Posterior vena cava (tissue), 2 donors: ENCODE measurements at regions not wholly inside any gene's neighbourhood (a gene's known extent, or its start where the extent isn't known, plus 50 kb on each side); places are given as distances from the start of the nearest gene placed in this dataset.
"Not testable (repeated sequence)": the region's sequence is repeated elsewhere in the genome, so short reads cannot be mapped to it uniquely, and the experiment has no call there.

Experiments used
- DNase-seq: peaks from one replicate; pipeline ENCODE4 v3.0.0-alpha.2; 2020; ENCODE audit warnings: low spot score
- intact Hi-C, 2 donors: fragments of 100-400 bp; cut with DNase I; formaldehyde crosslinking; loops; one replicate each; pipeline versions ENCODE4 v1.14.1 to v1.14.2; 2022 to 2023
- donor health status: DM: yes; HTN: yes; CAD: no.
- donor health status: DM: yes; HTN: yes; CAD: no.

DNA sequence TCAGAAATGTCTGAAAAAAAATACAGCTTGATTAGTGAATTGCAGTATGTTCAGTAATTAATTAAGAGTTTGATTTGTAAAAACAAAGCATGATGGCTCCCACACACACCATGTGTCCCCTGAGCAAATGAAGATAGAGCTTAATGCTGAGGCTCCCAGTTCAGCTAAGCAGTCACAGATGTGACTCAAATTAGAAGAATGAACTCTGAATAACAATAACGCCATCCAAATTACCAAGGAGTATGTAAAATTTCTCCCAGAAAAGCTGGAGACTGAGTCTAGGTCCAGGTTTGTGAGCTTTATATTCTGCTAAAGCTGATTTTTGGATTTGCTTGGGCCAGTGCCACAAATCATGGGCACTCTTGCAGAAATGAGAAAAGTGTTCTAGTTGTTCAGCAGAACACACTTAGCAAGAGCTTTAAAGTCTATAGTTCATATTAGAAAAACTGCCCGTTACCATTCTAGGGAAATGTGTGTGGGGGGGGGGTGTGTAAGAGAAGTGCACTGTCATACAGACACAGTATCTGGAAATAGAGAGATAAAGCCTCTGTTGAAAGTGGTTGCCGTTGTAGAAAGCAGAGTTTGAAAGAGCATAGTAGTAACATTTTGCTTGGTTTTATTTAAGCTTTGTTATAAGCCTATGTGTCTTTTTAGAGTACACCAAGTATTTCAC lies 253.1 kb downstream of the BCAT1 start:
- intact Hi-C loops = no loop called here
- no peak for DNase-seq

DNA sequence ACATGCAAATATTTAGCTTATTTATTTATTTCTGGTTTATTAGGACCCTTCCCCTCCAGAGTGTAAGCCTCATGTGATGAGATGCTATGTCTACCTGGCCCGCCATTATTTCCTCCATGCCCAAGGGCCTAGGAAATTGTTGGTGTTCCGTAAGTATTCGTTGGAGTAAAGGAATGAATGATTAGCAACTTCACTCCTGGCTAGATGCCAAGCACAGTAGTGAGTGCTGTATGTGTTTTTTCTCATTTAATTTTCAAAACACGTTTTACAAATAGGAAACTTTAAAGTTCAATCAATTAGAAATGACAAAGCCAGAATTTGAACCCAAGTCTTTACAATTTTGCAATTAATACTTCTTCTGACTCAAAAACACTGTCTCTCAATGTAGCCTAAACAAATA lies 253.8 kb downstream of the BCAT1 start:
- no peak for DNase-seq
- intact Hi-C loops = no loop called here

DNA sequence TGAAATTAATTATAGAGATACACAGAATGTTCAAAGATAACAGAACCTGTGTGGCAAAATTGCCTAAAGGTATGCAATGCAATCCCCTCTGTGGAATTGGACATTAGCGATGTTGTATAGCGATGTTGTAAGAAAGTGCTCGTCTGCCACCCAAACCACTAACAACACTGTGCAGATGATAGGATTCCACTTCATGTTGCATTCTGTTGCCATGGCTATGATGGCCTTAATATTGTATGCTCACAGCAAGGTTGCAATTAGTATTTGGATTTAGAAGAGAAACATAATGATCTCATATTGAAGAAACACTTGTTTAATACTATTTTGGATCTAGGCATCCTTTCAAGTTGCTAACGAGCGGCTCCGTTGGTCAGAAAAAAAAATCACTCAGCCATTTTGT lies 260.3 kb downstream of the BCAT1 start:
- intact Hi-C loops = no loop called here
- no peak for DNase-seq

DNA sequence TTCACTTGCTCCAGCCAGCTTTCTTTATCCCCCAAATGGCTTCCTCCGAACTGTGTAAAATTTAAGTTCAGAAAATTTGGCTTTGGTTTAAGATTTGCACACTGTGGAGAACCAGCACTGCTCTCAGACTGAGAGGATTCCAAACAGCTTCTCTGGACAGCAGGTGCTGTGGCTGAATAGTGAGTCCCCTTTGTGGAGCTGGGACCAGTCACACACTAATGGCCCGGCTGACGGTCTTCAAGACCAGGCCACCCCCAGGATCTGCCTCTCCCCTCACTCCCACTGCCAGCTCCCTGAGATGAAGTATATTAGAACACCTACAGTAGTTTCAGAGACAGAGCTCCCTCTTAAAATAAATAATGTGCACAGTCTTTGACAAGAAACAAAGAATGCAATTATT lies 267.3 kb downstream of the BCAT1 start:
- no peak for DNase-seq
- intact Hi-C loops = no loop called here

DNA sequence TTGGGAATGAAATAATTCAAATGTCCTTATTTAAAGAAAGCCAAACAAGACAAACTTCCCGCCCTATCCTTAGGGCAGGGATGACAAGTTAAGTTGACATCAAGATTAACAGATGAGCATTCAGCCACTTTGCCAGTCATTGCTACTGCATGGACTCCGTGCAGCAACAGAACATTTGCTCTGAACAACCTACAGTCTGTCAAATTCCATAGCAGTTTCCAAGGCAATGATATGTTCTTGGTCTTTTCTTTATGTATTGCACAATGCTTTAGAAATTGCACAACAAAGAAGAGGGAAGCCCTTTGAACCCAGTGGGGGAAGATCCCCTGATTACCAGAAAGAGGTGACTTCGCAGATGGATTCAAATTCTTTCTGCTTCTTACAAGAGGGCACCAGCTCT lies 269.8 kb downstream of the BCAT1 start:
- intact Hi-C loops = no loop called here
- DNase-seq = no peak

DNA sequence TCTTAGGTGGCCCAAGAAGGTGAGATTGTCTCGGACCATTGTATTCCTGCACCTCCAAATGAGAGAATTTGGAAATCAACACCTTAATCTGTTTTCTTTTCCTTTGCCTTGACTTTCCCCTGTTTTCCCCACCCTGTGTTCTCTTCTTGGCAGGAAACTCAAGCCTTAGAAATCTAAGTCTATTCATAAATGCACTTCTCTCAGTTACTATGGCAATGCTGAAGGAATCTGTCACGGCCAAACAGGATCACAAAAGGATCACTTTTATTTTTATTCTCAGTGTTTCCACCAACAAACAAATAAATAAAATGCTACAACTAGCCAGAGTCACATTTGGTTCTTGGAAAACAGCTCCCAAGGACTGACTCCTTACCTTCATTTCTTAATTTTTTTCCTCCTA lies 270.5 kb downstream of the BCAT1 start:
- no peak for DNase-seq
- intact Hi-C loops = no loop called here

DNA sequence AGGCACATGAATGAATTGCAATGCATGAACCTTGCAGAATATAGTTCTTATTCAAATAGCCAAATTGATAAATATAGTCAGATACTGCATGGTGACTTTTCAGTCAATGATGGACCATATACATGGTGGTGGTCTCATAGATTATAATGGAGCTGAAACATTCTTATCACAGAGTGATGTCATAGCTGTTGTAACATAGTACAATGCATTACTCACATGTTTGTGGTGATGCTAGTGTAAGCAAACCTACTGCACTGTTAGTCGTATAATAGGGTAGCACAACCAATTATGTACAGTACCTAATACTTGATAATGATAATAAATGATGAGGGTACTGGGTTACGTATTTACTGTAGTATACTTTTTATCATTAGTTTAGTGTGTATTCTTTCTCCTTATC lies 280.3 kb downstream of the BCAT1 start:
- intact Hi-C loops = no loop called here
- DNase-seq = no peak

DNA sequence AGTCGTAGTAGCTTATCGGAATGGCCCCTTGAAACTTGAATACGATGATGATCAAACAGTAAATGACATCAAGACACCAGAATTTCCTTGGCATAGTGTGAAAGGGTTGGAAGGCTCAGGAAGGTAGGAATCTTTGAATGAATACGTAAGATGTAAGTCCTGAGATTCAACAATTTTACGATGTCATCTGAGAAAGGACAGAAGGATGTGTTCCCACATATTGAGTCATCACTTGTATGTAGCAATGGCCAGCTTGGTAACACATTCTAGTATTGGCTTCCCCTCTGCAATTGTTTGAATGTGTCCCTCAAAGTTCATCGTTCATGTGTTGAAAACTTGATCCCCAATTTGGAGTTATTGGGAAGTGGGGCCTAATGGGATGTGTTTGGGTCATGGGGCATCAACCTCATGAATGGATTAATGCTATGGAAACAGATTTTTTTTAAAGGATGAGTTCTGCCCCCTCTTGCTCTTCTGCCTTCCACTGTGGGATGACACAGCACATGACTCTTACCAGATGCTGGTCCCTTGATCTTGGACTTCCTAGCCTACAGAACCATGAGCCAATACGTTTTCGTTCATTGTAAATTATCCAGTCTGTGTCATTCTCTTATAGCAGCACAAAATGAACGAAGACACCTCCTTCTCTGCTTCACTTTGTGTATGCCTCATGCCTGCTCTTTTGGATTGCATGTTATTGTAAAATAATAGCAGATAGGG lies 284.6 kb downstream of the BCAT1 start:
- DNase-seq = no peak
- intact Hi-C loops = no loop called here

DNA sequence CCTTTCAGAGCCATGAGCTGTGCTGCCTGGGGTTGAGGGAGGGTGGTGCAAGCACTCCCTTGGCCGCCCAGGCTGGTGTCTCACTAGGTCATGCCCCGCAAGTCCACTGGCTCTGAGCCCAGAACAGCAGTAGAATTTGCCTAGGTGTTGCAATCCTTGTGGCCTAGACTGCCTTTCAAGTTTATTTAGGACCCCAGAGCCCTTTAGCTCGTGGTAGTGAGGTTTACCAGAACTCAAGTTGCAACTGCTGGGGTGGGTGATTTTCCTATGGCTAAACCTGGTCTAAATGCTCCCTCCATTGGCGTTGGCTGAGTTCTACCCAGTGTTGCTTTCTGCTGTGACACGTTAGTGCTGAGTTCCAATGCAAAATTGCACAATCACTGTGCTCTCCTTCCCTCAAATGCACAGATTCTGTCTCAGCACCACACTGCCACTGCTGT lies 287.2 kb downstream of the BCAT1 start:
- peak; percentile 83 for DNase-seq
- intact Hi-C loops = no loop called here

DNA sequence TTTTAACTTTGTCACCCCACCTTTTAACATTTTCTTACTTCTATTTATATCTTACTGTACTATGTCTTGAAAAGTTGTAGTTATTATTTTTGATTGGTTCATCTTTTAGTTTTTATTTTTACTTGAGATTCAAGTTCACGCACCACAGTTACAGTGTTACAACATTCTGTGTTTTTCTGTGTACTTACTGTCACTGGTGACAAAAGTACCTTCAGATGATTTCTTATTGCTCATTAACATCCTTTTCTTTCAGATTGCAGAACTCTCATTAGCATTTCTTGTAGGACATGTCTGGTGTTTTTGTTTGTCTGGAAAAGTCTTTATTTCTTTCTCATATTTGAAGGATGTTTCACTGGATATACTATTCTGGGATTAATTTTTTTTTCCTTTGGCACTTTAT lies 289.9 kb downstream of the BCAT1 start:
- intact Hi-C loops = no loop called here
- no peak for DNase-seq

DNA sequence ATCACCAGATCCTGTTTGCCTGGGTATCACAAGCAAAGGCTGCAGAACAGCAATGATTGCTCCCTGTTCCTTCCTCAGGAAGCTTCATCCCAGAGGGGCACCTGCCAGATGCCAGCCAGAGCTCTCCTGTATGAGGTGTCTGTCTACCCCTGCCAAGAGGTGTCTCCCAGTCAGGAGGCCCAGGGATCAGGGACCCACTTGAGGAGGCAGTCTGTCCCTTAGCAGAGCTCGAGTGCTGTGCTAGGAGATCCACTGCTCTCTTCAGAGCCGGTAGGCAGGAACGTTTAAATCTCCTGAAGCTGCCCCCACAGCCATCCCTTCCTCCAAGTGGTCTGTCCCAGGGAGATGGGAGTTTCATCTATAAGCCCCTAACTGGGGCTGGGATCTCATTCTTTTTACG lies 294.6 kb downstream of the BCAT1 start:
- DNase-seq, intact Hi-C loops: not testable (repeated sequence)

DNA sequence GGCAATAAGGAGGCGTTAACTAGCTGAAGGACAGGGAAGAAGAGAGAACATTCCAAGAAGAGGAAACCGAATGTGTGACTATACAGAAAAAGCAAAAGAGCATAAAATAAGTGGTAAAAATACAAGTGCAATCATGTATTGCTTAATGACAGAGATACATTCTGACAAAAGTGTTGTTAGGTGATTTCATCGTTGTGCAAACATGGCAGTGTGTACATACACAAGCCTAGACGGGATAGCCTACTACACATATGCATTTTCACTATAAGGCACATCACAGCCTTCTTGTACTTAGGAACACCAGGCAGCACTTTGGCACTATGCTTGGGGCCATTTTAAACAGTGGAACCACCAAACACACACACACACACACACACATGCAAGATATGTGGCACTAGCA lies 299.3 kb downstream of the BCAT1 start:
- intact Hi-C loops = no loop called here

DNA sequence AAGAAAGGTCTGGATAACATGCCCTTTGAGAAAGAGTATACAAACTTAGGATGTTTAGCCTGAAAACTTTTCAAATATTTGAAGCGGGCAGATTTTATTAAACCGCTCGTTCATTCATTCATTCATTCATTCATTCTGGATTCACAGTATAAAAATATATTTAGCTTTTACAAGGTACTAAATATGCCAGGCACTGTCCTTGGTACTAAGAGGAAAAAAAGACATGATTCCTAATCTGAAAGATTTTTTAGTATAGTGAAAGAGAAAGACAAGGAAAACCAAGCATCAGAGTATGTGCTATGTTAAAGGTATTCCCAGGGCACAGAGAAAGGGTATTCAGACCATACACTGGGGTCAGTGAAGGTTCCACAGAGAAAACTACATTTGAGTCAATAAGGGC lies 299.7 kb downstream of the BCAT1 start:
- intact Hi-C loops = no loop called here
- DNase-seq = no peak

More for the DNA sequence above, 299.3 kb downstream of the BCAT1 start:
- DNase-seq = no peak

DNA sequence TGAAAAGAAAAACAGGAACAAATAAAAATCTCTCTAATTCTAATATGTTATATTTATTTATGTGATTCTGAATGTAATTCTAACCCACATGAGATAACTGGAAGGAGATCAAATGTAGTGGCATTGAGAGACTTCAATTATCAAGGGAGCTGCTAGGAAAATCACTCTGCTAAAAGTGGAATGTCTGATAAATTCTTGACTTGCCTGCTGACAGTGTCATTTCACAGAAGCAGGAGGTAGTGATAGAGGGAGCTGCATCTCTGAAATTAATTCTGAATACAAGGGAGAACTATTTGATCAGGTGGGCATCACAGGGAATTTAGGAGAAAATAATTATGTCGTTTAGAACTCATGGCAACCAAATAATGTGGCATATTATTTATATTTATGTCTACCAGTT lies 303.6 kb downstream of the BCAT1 start:
- no peak for DNase-seq
- intact Hi-C loops = no loop called here

DNA sequence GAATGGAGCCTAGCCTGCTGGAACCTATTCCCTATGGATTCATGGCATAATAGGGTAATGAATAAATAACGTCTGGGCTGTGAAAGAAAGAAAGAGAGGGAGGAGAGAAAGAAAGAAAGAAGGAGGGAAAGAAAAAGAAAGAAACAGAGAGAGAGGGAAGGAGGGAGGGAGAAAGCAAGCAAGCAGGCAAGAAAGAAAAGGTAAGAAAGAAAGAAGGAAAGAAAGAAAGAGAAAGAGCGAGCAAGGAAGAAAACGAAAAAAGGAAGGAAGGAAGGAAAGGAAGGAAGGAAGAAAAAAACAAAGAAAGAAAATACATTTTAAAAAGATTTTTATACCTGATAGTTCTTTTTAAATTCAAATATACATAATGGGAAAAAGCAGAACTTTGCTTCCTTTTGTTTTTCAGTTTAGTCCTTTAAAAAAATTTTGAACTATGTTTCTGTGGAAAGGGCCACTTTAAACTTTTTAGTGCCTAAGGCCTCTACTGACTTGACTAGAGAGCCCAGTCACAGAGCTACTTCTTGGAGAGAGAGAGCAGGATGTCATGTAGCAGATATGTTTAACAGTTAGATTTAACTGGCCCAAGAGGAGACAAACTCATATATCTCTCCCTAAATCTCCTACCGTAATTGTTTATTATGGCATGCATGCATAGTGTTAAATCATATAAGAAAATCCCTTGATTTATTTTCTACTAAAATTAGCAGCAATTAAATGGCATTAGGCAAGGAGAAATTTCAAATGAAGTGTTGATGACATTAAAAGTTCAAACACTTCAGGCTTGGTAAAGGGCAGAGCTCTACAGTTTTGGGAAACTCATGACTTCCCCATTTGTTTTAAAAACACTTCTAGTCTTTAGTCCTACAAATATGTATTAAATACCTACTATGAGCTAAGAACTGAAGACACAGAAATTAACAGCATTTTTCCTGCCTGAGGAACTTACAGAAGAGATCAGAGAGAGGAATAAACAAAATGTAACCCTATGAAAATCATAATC lies 305.5 kb downstream of the BCAT1 start:
- intact Hi-C loops = no loop called here
- DNase-seq = no peak

DNA sequence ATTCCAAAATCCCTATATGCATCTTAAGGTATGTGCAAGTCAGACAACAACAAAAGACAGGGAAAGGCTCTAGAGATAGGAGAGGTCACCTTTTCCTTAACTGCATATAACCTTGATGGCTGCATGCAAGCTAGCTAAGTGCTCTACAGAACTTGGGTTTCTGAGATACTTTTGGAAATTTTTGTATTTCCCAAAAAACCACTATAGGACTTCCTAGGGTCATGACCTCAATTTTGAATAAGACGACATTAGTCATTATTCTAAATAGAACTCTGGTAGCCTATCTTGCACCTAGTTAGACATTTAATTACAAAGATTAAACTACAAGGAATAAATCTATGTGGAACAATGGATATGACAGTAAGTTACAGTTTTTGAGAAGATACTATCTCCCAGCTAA lies 309.3 kb downstream of the BCAT1 start:
- intact Hi-C loops = no loop called here
- DNase-seq = no peak

DNA sequence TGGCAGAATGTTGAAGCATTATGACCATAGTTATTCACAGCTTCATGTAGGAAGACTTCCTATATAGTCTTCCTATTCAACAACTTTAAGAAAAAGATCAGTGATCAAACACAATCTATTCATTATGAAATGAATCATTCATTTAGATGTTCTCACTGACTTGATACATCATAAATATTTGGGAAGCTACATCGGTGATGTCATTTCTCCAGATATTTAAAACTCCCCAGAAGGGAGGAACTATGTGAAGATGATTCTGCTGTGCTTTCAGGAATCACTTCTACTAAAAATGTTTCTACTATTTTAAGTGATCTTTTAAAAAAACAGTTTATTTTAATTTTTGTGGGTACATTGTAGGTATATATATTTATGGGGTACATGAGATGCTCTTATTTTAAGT lies 316.4 kb downstream of the BCAT1 start:
- intact Hi-C loops = no loop called here
- no peak for DNase-seq

DNA sequence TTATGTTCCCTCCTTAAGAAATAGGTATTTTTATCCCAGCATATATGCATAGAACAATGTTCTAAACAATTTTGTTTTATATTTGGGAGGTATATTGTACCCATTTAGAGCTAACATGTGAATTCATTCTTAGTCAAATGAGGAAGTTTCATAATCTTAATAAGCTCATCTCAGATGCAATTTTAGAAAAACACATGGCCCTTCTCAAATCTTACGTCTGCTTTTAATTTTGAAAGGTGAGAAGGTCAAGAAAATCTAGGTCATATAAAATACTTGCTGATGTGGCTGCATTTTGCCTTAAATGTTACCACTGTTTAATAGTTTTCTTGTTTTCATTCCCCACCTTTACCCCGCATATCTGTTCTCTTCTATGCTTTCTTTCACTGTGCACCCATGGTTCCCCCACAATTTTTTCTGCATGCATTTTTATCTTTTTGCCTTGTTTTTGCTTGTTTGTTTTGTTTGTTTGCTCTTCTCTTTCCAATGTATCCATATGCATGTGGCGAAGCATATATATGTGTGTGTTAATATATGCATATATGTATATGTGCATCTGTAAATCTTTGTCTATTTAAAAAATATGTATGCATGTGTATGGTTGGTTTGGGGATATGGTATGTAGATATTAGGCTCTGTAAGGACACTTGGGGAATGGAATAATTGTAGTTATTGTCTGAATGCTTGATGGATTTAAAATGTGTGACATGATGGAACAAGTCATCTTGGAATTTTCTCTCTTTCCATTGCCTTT lies 317.1 kb downstream of the BCAT1 start:
- intact Hi-C loops = no loop called here

DNA sequence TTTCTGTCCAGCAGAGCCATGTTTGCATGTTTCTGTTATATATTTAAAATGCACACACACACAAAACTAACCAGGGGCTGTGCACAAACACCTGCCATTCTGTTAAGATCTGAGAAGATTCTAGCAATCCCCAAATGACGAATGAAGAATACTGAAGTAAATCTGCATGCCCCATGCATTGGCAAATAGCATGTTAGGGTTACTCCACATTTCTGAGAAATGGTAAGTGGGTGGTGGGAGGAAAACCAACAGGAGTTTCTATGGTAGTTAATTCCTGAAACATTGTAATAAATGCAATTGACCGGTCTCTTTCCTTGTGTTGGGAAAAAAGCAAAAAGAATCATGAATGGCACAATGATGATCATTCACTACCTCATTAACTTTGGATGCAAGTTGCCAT lies 318.0 kb downstream of the BCAT1 start:
- intact Hi-C loops = no loop called here
- no peak for DNase-seq

More for the DNA sequence above, 317.1 kb downstream of the BCAT1 start:
- no peak for DNase-seq
